Common myeloid progenitor, CD34-positive (primary cell): ENCODE measurements at regions not wholly inside any gene's neighbourhood (a gene's known extent, or its start where the extent isn't known, plus 50 kb on each side); places are given as distances from the start of the nearest gene placed in this dataset.

Experiments used
- CTCF ChIA-PET: fragments of 350-600 bp; sonication (Branson Sonifier 250); formaldehyde crosslinking; loops from one replicate; lab custom pipeline; 2021; ENCODE audit warnings: antibody characterized with exemption; lab: Charles Lee
- POLR2A ChIA-PET: fragments of 350-600 bp; sonication (Branson Sonifier 250); formaldehyde crosslinking; loops from one replicate; lab custom pipeline; 2021; ENCODE audit warnings: antibody characterized with exemption; lab: Charles Lee
- DNase-seq, 3 donors: peaks; one replicate each; pipeline versions ENCODE4 v3.0.0 to v3.0.0-alpha.2; 2013
- H3K27ac ChIP-seq, 2 experiments: 1 replicate in 1 of 2; 2 replicates in 1 of 2; pipeline ENCODE4 v1.7.0; 2013; ENCODE audit warnings: inconsistent platforms in 2 of 2, low read length in 2 of 2, mild to moderate bottlenecking in 2 of 2, low read depth in 1 of 2, moderate library complexity in 1 of 2; ENCODE audit not compliant: severe bottlenecking in 2 of 2, insufficient read depth in 1 of 2, poor library complexity in 1 of 2
- H3K27me3 ChIP-seq, 5 experiments: replicated peaks in 2 of 5; 1 replicate in 3 of 5; 2 replicates in 2 of 5; pipeline versions ENCODE4 v1.6.1 to v1.7.0; 2013; ENCODE audit warnings: low read length in 4 of 5, mild to moderate bottlenecking in 2 of 5, moderate library complexity in 2 of 5, inconsistent platforms in 1 of 5; ENCODE audit not compliant: insufficient read depth in 5 of 5, control insufficient read depth in 4 of 5
- H3K36me3 ChIP-seq, 4 experiments: 1 replicate in 2 of 4; 2 replicates in 2 of 4; pipeline versions ENCODE4 v1.6.1 to v1.7.0; 2013; ENCODE audit warnings: low read length in 3 of 4, control low read depth in 1 of 4, mild to moderate bottlenecking in 1 of 4; ENCODE audit not compliant: control insufficient read depth in 4 of 4, insufficient read depth in 4 of 4
- H3K4me1 ChIP-seq, 4 experiments: 1 replicate in 3 of 4; 2 replicates in 1 of 4; pipeline versions ENCODE4 v1.6.1 to v1.7.1; 2013; ENCODE audit warnings: low read length in 3 of 4, mild to moderate bottlenecking in 3 of 4, control low read depth in 1 of 4, inconsistent platforms in 1 of 4, moderate library complexity in 1 of 4; ENCODE audit not compliant: control insufficient read depth in 4 of 4, insufficient read depth in 4 of 4; ENCODE audit errors: control extremely low read depth in 1 of 4
- H3K4me3 ChIP-seq, 7 experiments: 1 replicate in 4 of 7; 2 replicates in 3 of 7; pipeline versions ENCODE4 v1.5.1 to v1.7.0; 2013; ENCODE audit warnings: mild to moderate bottlenecking in 7 of 7, low read length in 6 of 7, moderate library complexity in 6 of 7, inconsistent platforms in 2 of 7, low read depth in 2 of 7, control low read depth in 1 of 7; ENCODE audit not compliant: insufficient read depth in 4 of 7, control insufficient read depth in 1 of 7; ENCODE audit errors: extremely low read depth in 1 of 7
- H3K9me3 ChIP-seq, 5 experiments: 1 replicate in 4 of 5; 2 replicates in 1 of 5; pipeline versions ENCODE4 v1.6.1 to v1.7.1; 2013; ENCODE audit warnings: low read length in 4 of 5, mild to moderate bottlenecking in 2 of 5, inconsistent platforms in 1 of 5, low read depth in 1 of 5, moderate library complexity in 1 of 5; ENCODE audit not compliant: control insufficient read depth in 4 of 5, insufficient read depth in 2 of 5; ENCODE audit errors: control extremely low read depth in 1 of 5
- WGBS: methylation state at CpG from one replicate; pipeline ENCODE4 v1.1.5; 2013; ENCODE audit not compliant: insufficient coverage; 5-methylcytosine and 5-hydroxymethylcytosine counted together

- whole genome bisulfite sequencing = 86% methylated on average over 4 of the region's 4 CpGs
- ChIA-PET POLR2A (no interaction called here), CTCF (no interaction called here)
- Histone ChIP-seq H3K27me3 (peaks cover 0 to 7% (median 2%) of the 10 kb centered on the region in 5 experiments), H3K36me3 (no peaks in the 10 kb centered on the region), H3K9me3 (peaks cover 0 to 15% (median 7%) of the 10 kb centered on the region in 5 experiments), H3K27ac (no peak overlapping the region), H3K4me1 (no peaks in the 10 kb centered on the region), H3K4me3 (no peak overlapping the region)
- no peak for DNase-seq
These were observed 142.4 kb downstream of the QRSL1 start for GRCh38 chr6:106771822-106772221.

- H3K27ac ChIP-seq = no peak overlapping the region
- WGBS = 100% methylated on average over 1 of the region's 1 CpG
- peaks cover 0 to 15% (median 7%) of the 10 kb centered on the region in 5 experiments for H3K9me3 ChIP-seq
- H3K36me3 ChIP-seq = no peaks in the 10 kb centered on the region
- H3K4me3 ChIP-seq = no peak overlapping the region
- H3K27me3 ChIP-seq = peaks cover 0 to 7% (median 2%) of the 10 kb centered on the region in 5 experiments
- no peaks in the 10 kb centered on the region for H3K4me1 ChIP-seq
- DNase-seq = no peak
- CTCF ChIA-PET = no interaction called here
- POLR2A ChIA-PET = no interaction called here
These were observed 141.3 kb downstream of the QRSL1 start for GRCh38 chr6:106770663-106771062.

GRCh38 chr6:106770081-106770480 is 140.7 kb downstream of the QRSL1 start:
- no peak overlapping the region for H3K4me3 ChIP-seq
- no peaks in the 10 kb centered on the region for H3K4me1 ChIP-seq
- H3K27ac ChIP-seq = no peak overlapping the region
- no peak for DNase-seq
- CTCF ChIA-PET = no interaction called here
- POLR2A ChIA-PET = no interaction called here
- peaks cover 0 to 7% (median 2%) of the 10 kb centered on the region in 5 experiments for H3K27me3 ChIP-seq
- H3K36me3 ChIP-seq = no peaks in the 10 kb centered on the region
- WGBS = no CpG with 5 or more reads among the region's 1 CpG
- H3K9me3 ChIP-seq = peaks cover 0 to 15% (median 7%) of the 10 kb centered on the region in 5 experiments

GRCh38 chr6:106767271-106767670 is 137.9 kb downstream of the QRSL1 start:
- no peak overlapping the region for H3K27ac ChIP-seq
- DNase-seq = no peak
- peaks cover 0 to 7% (median 0%) of the 10 kb centered on the region in 5 experiments for H3K27me3 ChIP-seq
- no CpG with 5 or more reads among the region's 1 CpG for WGBS
- peaks cover 0 to 18% (median 9%) of the 10 kb centered on the region in 5 experiments for H3K9me3 ChIP-seq
- ChIA-PET POLR2A (no interaction called here), CTCF (no interaction called here)
- no peaks in the 10 kb centered on the region for H3K36me3 ChIP-seq
- H3K4me1 ChIP-seq = no peaks in the 10 kb centered on the region
- no peak overlapping the region for H3K4me3 ChIP-seq

- Histone ChIP-seq H3K36me3 (no peaks in the 10 kb centered on the region), H3K27me3 (peaks cover 0 to 2% (median 0%) of the 10 kb centered on the region in 5 experiments), H3K4me1 (no peaks in the 10 kb centered on the region), H3K9me3 (peaks cover 0 to 19% (median 10%) of the 10 kb centered on the region in 5 experiments), H3K27ac (no peak overlapping the region), H3K4me3 (no peak overlapping the region)
- WGBS = 100% methylated on average over 3 of the region's 4 CpGs
- DNase-seq = no peak
- POLR2A ChIA-PET = no interaction called here
- CTCF ChIA-PET = no interaction called here
These were observed 136.8 kb downstream of the QRSL1 start for GRCh38 chr6:106766201-106766600.

- Histone ChIP-seq H3K4me3 (no peak overlapping the region), H3K27me3 (peaks cover 0 to 2% (median 0%) of the 10 kb centered on the region in 5 experiments), H3K4me1 (no peaks in the 10 kb centered on the region), H3K36me3 (no peaks in the 10 kb centered on the region), H3K9me3 (peaks cover 0 to 16% (median 5%) of the 10 kb centered on the region in 5 experiments), H3K27ac (no peak overlapping the region)
- POLR2A ChIA-PET = interaction anchor here (0.5 kb wide), 1 partner anchor 10 kb away, joined by 5 read pairs; no protein-coding TSS in a partner anchor
- CTCF ChIA-PET = no interaction called here
- no peak for DNase-seq
- WGBS = 94% methylated on average over 2 of the region's 2 CpGs
These were observed 136.1 kb downstream of the QRSL1 start for GRCh38 chr6:106765496-106765895.

- ChIA-PET POLR2A (no interaction called here), CTCF (no interaction called here)
- Histone ChIP-seq H3K36me3 (no peaks in the 10 kb centered on the region), H3K4me3 (no peak overlapping the region), H3K4me1 (no peaks in the 10 kb centered on the region), H3K9me3 (peaks cover 1 to 15% (median 3%) of the 10 kb centered on the region in 5 experiments), H3K27me3 (peaks cover 0 to 2% (median 0%) of the 10 kb centered on the region in 5 experiments), H3K27ac (no peak overlapping the region)
- WGBS = 75% methylated on average over 2 of the region's 2 CpGs
- DNase-seq = no peak
These were observed 135.1 kb downstream of the QRSL1 start for GRCh38 chr6:106764353-106764980.
